Left hindlimb (tissue), 1 donor: ENCODE measurements at regions not wholly inside any gene's neighbourhood (a gene's known extent, or its start where the extent isn't known, plus 50 kb on each side); places are given as distances from the start of the nearest gene placed in this dataset.
A peak's percentile ranks its signal among the peaks of the same experiment; 100 is the strongest.

ENCODE experiments used
- DNase-seq: peaks from one replicate; pipeline ENCODE4 v3.0.0-alpha.2; 2018

- DNase-seq = no peak
Measured at GRCh38 chr15:38672814-38673670, 108.4 kb upstream of the RASGRP1 start.

- no peak for DNase-seq
Measured at GRCh38 chr15:38674448-38674847, 109.8 kb upstream of the RASGRP1 start.

- DNase-seq = no peak
Measured at GRCh38 chr15:38678281-38678680, 113.7 kb upstream of the RASGRP1 start.

DNA sequence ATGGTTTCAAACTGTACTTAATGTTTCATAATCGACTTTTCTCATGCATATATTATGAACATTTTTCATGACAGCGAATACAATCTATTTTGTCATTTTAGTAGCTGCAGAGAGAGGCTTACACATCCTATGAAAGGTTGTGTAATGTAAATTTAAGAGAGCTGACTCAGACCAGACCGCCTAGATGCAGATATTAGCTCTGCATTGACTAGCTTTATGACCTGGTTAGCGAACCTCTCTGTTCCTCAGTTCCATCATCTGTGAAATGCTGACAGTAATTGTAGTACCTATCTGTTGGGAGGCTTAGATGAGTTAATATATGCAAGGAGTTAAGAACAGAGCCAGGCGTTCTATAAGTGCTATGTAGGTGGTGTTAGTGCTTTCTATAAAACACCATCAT, 116.2 kb upstream of the RASGRP1 start:
- no peak for DNase-seq

GRCh38 chr15:38682363-38682762, 117.7 kb upstream of the RASGRP1 start:
- DNase-seq = no peak

DNA sequence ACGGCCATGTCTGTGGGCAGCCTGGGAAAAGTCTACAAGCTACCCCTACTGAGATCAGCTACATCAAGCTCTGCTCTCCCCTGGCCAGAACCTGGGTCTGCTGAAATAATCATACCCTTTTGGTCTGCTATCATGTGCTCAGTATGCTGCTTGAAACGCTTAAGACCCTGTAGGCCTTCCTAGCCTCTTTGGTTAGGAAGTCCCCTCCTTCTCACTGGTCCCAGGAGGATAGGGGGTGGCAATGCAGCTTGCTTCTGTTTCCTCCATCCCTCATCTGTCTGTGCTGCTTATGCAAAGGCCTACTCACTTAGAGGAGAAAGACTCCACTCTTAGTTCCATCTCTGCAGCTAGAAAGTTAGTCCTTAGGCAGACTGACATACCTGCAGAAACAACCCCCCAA, 118.2 kb upstream of the RASGRP1 start:
- DNase-seq = no peak

GRCh38 chr15:38683382-38684242, 119.0 kb upstream of the RASGRP1 start:
- DNase-seq = no peak

DNA sequence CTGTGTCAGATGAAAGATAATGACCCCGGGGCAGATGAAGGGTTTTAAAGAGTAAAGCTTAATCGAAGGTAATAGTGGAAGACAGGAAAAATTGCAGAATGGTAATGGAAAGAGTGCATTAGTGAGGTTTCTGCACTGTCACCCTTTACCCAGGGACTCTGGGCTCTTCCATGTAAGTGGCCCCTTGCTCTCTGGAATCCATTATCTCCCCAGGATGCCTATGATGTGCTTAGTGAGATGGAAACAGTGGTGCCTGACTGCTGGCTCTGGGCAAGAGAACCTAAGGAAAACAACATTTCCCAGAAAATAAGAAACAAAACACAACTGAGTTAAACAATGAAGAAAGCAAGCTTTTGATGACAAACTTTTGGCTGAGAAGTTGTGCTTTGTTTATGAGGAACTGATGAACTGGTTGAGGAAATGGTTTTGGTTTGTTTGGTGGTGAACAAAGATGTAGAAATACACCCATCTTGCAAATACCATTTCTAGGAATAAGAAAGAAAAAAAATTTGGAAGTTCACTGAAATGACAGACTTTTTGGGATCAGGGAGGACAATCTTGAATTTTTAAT, 119.9 kb upstream of the RASGRP1 start:
- no peak for DNase-seq

GRCh38 chr15:38685686-38686339, 121.2 kb upstream of the RASGRP1 start:
- DNase-seq = no peak

DNA sequence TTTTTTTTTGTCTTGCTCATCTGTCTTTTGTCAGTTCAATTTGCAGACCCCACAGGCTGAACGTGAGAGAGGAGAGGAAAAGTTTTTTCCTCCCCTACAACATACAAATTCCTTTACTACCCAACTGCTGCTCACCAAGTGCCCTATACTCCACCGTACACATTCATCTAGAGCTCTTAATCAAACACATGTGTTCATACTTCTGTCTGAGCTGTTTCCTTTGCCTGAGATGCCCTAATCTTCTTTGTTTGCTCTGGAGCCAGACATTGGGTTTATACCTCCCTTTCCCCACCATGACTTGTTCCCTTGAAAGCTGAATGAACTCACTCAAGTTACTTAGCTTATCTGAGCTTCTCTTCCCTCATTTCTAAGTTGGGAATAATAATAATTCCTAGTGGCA, 122.7 kb upstream of the RASGRP1 start:
- no peak for DNase-seq

GRCh38 chr15:38687775-38688495, 123.3 kb upstream of the RASGRP1 start:
- DNase-seq = no peak

GRCh38 chr15:38688761-38689160, 124.1 kb upstream of the RASGRP1 start:
- DNase-seq = no peak

- no peak for DNase-seq
Measured at GRCh38 chr15:38689522-38689921, 124.9 kb upstream of the RASGRP1 start.

DNA sequence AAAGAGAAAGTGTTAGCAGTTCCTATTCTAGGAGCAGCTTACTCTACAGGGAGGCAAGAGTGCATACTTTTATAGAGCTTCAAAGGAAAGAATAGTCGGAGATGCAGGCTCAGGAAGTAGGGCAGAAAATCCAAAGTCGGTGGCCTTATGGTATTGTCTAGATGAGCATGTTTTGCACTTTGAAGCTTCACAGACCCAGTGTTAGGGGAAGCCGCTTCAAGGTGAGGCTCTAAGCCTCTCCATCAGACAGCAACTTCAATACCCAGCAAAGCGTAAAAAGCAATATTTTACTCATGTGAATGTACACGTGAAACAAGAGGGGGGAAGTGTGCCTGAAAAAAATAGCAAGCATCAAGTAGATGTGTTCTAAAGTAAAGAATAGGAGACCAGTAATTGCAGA, 125.6 kb upstream of the RASGRP1 start:
- DNase-seq = no peak

DNA sequence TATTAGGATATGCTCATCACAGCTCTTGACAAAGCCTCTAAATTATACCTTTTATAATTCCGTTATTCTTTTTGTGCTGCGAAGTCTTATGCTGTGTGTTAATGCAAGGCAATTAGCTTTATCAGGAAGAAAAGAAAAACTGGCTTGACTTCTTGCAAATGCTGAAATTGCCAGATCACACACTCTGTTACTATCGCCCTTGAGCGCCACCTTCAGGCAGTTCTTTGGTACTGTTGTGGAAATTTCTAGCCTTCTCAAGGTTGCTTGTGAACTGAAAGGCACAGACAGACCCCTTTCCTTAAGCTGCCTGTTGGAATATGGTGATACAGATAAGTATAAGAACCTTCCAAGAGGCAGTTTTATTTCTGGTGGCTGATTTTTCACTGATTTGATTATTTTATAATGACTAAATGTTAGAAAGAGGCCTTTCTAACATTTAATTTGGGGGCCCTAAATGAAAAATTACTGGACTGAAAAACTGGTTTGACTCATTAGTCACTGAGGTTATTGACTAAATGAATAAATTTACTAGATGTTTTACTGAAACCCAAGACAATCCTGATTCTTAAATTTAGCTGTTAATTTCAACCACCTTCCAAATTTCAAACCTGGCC, 126.2 kb upstream of the RASGRP1 start:
- DNase-seq = peak; percentile 55

GRCh38 chr15:38691377-38691776, 126.8 kb upstream of the RASGRP1 start:
- no peak for DNase-seq

DNA sequence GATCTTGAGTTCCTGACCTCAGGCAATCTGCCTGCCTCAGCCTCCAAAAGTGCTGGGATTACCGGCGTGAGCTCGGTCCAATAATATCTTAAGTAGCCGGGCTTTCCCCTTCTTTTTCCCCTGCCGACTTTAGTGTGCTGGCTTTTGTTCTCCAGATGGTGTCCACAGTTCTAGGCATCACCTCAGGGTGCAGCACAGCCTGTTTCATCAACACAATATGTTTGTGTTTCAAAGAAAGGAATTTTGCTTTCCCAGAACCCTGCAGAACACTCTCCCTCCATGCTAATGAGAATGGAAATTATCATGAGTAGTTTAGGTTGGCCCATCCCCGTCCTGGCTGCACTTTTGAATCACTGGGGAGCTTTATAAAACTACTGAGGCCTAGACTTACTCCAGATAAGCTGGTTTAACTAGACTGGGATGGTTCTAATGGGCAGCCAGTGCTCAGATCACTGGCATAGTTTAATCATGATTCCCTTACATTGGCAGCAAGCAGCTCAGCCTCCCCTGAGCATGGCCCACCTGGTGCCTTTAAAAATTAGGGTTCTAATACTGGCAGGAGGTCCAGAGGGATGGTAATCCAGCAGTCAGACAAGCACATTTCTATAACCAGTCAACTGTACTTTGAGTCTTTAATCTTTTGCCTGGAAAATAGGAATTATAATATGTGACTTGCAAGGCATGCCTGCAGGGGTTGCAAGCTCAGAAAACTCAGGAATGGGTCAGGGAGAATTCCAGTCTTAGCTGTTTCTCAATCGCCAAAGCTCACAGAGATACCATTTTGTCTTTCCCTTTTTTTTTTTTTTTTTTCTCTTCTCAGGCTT, 127.6 kb upstream of the RASGRP1 start:
- no peak for DNase-seq

GRCh38 chr15:38692789-38693062, 128.1 kb upstream of the RASGRP1 start:
- no peak for DNase-seq

DNA sequence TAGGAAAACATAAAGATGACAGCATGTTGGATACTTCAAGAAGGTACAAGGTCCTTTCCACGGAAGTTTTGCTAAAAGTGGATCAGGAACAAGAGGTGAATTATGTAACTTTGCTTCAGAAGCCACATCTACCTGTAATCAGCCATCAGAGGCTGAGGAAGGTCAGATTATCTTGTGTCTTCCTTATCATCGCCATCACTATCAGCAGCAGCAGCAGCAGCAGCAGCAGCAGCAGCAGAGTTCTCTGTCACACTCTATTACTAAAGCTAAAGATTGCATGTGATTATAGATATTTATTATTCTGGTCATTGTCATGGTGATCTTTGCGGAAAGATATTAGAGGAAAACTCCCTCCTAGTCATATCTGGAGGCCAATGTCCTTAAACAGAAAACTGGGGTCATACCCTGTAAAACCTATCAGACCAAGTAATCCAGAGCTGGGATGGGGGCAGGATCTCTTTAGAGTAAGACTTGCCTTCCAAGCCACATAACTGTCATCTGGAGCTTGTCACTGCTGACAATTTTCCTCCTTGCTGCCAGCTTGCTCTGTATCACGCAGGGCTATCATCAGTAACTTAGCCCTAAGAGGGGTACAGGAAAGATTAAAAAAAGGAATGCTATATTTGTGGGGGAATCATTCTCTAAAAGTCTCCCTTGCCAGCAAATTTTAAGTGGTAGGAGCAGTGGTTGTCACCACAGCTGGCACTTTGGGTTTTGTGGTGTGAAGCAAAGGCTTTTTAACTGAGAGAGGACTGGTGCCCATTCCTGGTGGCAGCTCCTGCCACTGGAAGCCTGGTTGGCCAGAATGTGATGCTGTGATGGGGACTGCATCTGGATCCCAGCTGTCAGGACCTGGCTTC, 130.9 kb upstream of the RASGRP1 start:
- no peak for DNase-seq

- peak; percentile 51 for DNase-seq
Measured at GRCh38 chr15:38696109-38696727, 131.6 kb upstream of the RASGRP1 start.
